ENCODE measurements at regions not wholly inside any gene's neighbourhood (a gene's known extent, or its start where the extent isn't known, plus 50 kb on each side); places are given as distances from the start of the nearest gene placed in this dataset.

DNA sequence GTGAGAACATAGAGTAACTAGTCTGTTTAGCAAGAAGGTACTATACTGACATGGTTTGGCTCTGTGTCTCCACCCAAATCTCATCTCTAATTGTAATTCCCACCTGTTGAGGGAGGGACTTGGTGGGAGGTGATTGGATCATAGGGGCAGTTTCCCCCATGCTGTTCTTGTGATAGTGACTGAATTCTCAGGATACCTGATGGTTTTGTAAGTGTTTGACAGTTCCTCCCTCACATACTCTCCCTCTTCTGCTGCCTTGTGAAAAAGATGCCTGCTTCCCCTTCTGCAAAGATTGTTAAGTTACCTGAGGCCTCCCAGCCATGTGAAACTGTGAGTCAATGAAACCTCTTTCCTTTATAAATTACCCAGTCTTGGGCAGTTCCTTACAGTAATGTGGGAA, 240.4 kb upstream of the ST8SIA4 start:
- TF ChIP-seq HDGF (IDR thresholded peaks at IDR 0.05; ENCODE audit: borderline replicate concordance): no peak
- no peak for TF ChIP-seq NFRKB (IDR thresholded peaks at IDR 0.05)
- TF ChIP-seq FOXK2 (IDR thresholded peaks at IDR 0.05): no peak
- TF ChIP-seq LEF1 (IDR thresholded peaks at IDR 0.05; ENCODE audit: borderline replicate concordance): no peak
- no peak for TF ChIP-seq ZNF384 (IDR thresholded peaks at IDR 0.05)
- TF ChIP-seq FOXM1 (IDR thresholded peaks at IDR 0.05; ENCODE audit: borderline replicate concordance): no peak
- TF ChIP-seq FOXA1 (IDR thresholded peaks at IDR 0.05): no peak
- TF ChIP-seq ELF4 (IDR thresholded peaks at IDR 0.05): no peak
- no peak for TF ChIP-seq SP1 (IDR thresholded peaks at IDR 0.05)
- TF ChIP-seq BHLHE40 (IDR thresholded peaks at IDR 0.05; ENCODE audit: borderline replicate concordance): no peak
- no peak for TF ChIP-seq ARNT (IDR thresholded peaks at IDR 0.05)

All from HEK293T (cell line).